HG03159 (cell line): ENCODE measurements at regions not wholly inside any gene's neighbourhood (a gene's known extent, or its start where the extent isn't known, plus 50 kb on each side); places are given as distances from the start of the nearest gene placed in this dataset.

Source experiments
- ATAC-seq: cut with Tn5 transposase; IDR thresholded peaks from one replicate; pipeline ENCODE4 v1.9.1; 2021; ENCODE audit warnings: mild to moderate bottlenecking, moderate library complexity; ENCODE audit not compliant: unreplicated experiment

DNA sequence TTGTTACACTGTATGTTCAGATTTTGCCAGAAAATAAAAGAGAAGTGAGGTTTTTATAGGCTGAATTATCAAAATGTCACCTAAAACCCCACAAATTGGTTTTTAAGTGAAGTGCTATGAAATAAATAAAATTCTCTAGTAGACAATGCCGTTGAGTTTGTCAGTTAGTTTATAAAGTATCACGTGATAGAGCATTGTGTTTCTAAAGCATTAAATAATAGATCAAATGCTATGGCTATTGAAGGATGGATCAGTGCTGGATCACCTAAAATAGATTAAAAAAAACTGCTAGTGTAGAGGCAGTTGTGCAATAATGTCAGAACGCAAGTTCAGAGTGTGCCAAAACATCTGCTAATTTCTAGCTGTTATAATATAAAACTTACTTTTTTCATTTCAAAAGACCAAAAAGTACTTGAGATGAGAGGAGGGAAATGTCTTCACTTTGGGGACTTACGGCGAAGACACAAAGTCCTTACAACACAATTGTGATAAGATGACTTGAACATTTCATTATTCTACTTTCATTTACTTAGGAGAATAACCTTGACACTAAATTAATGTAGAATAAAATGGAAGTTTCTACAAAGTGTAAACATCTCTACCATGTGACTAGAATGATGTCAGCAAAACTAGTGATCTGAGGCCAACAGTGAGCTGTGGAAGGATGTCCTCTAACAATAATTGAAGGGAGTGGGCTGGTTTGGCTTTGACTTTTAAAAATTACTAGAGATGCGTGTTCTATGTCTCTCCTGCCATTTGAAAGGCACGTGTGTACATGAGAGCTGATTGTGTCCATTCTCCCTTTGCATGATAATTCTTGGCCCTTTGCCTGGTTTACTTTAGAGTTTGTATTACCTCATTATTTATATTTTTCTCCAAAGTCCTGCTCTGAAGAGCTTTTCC, 154.4 kb upstream of the PDE3A start:
- no peak for ATAC-seq

- ATAC-seq = no peak
Observed at GRCh38 chr12:20220339-20220738, 148.0 kb upstream of the PDE3A start.

DNA sequence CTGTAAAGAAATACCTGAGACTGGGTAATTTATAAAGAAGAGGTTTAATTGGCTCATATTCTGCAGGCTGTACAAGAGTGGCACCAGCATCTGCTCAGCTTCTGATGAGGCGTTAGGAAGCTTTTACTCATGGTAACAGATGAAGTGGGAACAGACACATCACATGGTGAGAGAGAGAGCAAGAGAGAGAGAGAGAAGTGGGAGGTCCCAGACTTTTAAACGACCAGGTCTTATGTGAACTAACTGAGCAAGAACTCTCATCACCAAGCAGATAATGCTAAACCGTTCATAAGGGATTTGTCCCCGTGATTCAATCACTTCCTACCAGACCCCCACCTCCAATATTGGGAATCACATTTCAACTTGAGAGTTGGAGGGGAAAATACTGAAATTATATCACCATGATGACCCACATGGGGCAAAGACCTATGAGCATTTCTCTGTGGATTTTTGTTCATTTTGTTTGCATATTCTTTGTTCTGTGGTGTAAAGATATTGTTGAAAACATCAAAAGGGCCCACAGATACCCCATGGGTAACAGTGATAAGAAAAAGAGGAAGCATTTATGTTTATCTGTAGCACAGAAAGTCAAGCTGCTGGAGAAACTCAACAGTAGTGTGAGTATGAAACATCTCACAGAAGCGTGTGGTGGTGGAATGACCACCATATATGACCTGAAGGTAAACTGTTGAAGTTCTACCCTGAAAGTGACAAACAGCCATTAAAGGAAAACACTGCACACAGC, 135.2 kb upstream of the PDE3A start:
- no peak for ATAC-seq

GRCh38 chr12:20234474-20234873, 133.9 kb upstream of the PDE3A start:
- no peak for ATAC-seq

DNA sequence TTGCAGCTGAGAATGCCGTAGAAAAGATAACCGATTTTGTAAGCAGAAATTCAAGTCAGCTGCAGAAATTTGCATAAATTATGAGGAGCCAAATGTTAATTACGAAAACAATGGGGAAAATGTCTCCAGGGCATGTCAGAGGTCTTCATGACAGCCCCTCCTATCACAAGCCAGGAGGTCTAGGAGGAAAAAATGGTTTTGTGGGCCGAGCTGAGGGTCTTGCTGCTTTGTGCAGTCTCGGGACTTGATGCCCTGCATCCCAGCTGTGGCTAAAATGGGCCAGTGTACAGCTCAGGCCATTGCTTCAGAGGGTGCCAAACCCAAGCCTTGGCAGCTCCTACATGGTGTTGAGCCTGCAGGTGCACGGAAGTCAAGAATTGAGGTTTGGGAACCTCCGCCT, 131.2 kb upstream of the PDE3A start:
- no peak for ATAC-seq

GRCh38 chr12:20245491-20245890, 122.8 kb upstream of the PDE3A start:
- no peak for ATAC-seq

GRCh38 chr12:20248646-20249045, 119.7 kb upstream of the PDE3A start:
- no peak for ATAC-seq

DNA sequence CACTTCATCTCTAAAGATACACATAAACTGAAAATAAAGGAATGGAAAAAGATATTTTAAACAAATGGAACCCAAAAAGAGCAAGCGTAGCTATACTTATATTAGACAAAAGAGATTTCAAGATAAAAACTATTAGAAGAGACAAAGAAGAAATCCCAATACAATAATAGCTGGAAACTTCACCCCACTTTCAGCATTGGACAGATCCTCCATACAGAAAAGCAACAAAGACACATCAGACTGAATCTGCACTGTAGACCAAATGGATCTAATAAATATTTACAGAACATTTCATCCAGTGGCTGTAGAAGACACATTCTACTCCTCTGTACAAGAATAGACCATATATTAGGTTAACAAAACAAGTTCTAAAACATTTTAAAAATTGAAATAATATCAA, 117.6 kb upstream of the PDE3A start:
- ATAC-seq = no peak

DNA sequence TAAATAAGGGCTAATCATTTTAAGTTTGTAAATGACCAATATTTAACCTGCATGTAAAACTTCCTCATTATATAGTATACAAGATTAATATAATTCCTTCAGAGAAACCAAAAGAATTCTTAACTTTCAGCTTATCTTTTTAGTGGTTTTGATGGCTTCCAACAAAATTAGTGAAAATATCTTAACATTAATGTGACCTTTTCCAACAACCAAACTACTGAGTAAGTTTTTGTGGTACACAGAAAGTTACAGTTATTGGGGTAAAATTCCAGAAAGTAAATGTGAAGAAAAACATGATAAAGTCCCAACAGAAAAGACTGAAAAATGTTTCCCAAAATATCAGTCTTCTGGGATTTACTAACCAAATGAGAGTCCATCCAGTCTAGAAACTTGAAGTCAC, 111.0 kb upstream of the PDE3A start:
- ATAC-seq = no peak

DNA sequence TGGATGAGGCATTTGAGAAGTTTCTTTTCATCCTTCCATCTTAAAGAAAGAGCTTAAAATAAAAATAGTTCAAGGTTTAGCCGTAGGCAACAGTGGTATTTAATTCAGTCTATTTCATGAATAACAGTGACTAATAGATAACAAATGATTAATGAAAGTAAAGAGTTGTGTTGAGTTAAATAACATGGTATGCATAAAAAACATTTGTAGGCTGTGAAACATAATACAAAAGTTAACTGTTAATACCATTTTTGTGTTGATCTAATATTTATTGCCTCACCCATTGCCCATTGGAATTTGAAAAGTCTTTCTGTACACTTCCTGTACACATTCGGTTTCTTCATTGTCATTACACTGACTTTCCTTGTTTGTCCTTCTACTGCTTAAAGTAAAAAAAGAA, 108.6 kb upstream of the PDE3A start:
- ATAC-seq = no peak

DNA sequence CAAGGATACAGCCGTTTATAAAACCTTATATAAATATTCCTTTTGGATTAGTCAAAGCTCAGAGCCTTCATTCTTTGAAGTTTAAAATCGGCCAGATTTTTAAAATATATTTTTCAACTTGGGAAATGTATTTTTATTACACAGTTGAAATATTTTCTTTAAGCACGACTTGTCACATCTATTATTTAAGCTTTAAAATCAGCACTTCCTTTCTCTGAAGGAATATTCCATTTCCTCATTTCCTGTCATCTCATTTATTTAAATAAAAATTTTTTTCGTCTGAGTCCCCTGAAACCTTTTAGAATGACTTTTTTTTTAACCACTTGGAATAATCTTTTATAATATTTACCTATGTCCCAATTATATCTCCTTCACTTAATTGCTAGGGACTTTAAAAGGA, 107.5 kb upstream of the PDE3A start:
- no peak for ATAC-seq

DNA sequence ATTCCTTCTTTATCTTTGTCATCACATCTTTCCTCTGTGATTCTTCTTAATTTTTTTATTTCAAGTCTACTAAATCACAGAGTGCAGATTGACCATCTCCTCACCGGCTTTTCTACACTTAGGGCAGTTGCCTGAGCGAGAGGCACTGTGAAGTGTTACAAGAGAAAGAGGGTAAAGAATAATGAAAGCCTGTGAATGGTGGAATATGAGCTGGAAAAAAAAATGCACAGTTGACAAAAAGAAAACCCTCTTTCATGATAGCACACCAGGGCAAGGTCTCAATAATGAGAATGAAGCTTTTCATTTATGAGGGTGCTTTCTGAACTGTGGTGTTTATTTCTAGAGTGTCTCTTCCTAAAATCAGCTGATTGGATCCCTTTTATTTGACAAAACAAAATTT, 106.2 kb upstream of the PDE3A start:
- no peak for ATAC-seq

- ATAC-seq = no peak
Observed at GRCh38 chr12:20264026-20264425, 104.3 kb upstream of the PDE3A start.

GRCh38 chr12:20264608-20265114, 103.7 kb upstream of the PDE3A start:
- ATAC-seq = no peak

DNA sequence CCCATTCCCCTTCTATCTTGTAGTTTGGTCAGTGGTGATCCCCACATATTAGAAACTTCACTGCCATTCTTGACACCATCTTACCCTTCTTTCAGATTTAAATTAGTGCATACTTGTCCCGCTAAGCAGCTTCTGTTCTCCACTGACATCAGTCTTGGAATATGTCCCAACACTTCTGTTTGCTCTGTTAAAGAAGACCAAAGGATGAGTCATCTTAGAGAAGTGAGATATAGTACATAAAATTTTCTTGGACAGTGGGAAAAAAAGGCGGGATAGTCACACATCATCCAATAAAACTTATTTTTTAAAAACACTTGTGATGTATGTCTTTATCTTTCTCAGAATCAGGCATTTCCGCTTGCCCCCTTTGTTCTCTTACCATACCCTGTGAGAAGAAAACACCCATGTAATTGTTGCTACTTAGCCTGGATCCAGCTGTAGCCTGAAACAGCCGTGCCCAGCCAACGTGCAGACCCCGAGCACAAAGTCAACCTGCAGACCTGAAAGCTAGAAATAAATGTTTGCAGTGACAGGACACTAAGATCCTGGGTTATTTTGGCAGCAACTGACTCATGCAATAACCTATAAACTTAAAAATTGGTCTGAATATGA, 100.1 kb upstream of the PDE3A start:
- no peak for ATAC-seq

- no peak for ATAC-seq
Observed at GRCh38 chr12:20268771-20269170, 99.6 kb upstream of the PDE3A start.

- no peak for ATAC-seq
Observed at GRCh38 chr12:20269337-20270067, 98.8 kb upstream of the PDE3A start.

- ATAC-seq = no peak
Observed at GRCh38 chr12:20270557-20270956, 97.8 kb upstream of the PDE3A start.

- ATAC-seq = no peak
Observed at GRCh38 chr12:20272161-20272560, 96.2 kb upstream of the PDE3A start.

DNA sequence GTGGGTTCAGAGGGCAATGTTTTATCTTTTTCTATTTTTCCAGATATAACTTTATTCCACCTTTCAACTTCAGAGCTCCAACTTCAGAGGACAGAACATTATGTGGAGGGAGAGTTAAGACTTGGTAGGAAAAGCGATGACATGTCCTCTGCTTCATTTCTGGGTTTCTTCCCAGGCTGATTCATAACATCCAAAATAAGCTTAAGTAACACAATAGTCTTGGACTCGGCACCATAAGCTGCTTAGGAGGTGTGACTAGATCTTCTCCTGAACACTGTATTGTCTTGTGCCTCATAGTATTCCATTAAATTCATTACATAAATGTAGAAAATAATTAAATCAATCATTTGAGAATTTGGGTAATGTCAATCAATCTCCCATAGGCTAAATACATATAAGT, 95.5 kb upstream of the PDE3A start:
- no peak for ATAC-seq

DNA sequence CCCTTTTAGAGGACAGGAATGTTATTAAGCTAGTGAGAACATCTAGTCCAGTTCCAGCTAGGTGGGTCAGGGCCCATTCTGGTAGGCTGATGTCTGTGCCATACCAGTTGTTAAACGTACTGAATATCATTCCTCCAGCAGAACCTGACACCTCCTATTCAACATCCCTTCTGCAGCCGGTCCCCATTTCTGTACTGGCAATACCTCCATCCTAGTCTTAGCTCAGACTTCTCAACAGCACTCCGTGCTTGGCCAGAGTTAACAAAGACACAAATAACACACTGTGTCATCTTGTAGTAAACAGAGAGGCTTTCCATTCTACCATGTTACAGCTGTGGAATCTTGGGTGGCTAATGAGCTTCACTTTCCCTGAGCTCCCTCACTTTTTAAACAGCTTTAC, 94.3 kb upstream of the PDE3A start:
- ATAC-seq = no peak
